Muscle of leg (tissue), 3 donors: ENCODE measurements at regions not wholly inside any gene's neighbourhood (a gene's known extent, or its start where the extent isn't known, plus 50 kb on each side); places are given as distances from the start of the nearest gene placed in this dataset.

Experiments
- DNase-seq: peaks from one replicate; pipeline ENCODE4 v3.0.0; 2013
- H3K27ac ChIP-seq: one replicate; pipeline ENCODE4 v1.5.1; 2013; ENCODE audit warnings: mild to moderate bottlenecking, low read length, control low read depth
- H3K27me3 ChIP-seq: one replicate; pipeline ENCODE4 v1.6.1; 2013; ENCODE audit warnings: low read length; ENCODE audit not compliant: control insufficient read depth, insufficient read depth
- H3K36me3 ChIP-seq: one replicate; pipeline ENCODE4 v1.6.1; 2013; ENCODE audit warnings: low read length; ENCODE audit not compliant: control insufficient read depth, insufficient read depth
- H3K4me1 ChIP-seq: one replicate; pipeline ENCODE4 v1.6.1; 2013; ENCODE audit warnings: low read length; ENCODE audit not compliant: control insufficient read depth, insufficient read depth
- H3K4me3 ChIP-seq: one replicate; pipeline ENCODE4 v1.5.1; 2013; ENCODE audit warnings: low read length, control low read depth
- H3K9me3 ChIP-seq: replicated peaks from 2 replicates; pipeline ENCODE4 v1.6.1; 2013; ENCODE audit warnings: low read depth, low read length; ENCODE audit not compliant: control insufficient read depth
- WGBS: methylation state at CpG from one replicate; pipeline ENCODE4 v1.1.5; 2013; ENCODE audit warnings: missing lambda C conversion rate; ENCODE audit not compliant: insufficient coverage; 5-methylcytosine and 5-hydroxymethylcytosine counted together

DNA sequence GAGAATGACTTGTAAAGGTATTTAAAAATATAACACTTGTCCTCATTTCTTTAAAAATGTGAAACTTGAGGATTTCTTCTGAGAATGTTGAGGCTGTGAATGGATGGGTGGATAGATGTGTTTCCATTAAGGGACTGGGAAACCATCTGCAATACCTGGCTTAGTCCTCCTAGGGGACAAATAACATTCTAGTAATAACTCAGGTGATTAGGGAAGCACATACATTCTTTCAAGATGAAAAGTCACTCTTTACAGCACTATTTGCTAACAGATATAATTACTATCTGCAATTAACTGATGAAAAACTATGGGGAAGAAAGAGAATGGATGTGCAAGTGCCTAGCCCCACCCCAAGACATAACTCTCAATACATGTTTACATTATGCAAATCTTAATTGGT lies 542.3 kb downstream of the CD83 start:
- H3K9me3 ChIP-seq: no peaks in the 10 kb centered on the region
- peaks cover 4% of the 10 kb centered on the region for H3K4me1 ChIP-seq
- H3K36me3 ChIP-seq: no peaks in the 10 kb centered on the region
- H3K4me3 ChIP-seq: no peak overlapping the region
- no peak overlapping the region for H3K27ac ChIP-seq
- peaks cover 8% of the 10 kb centered on the region for H3K27me3 ChIP-seq
- DNase-seq: no peak

DNA sequence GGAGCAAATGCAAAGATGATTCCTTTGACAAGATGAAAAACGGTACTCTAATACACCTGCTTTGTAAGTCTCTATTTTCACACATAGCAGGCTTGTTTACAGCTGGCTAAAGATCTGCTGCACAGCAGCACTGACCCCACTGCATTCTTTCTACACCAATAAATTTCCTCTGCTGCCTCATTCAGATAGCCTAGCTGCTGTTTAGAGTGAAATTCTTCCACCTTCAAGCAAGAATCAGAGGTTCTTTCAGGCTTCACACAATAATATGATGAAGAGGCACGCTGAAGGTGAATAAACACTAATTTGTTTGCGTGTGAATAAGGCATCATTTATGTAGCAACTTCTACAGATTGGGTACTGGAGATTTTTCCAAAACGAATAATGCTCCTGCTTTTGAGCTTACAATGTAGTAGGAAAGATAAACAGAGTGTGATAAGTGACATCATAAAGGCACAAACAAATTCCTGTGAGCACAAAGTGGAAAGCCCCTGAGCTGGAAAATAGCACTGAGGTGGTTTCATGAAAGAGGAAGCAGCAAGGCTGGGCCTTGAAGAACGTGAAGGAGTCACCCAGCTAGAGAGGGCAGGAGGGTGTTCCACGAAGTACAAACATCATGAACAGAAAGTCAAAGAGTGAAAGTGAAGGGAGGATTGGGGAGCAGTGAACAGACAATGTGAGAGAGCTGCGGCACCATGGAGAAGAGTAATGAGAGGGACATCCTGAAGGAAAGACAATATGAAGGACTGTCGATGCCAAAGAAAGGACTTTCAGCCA lies 543.4 kb downstream of the CD83 start:
- Histone ChIP-seq H3K27me3 (peaks cover 8% of the 10 kb centered on the region), H3K4me3 (no peak overlapping the region), H3K9me3 (no peaks in the 10 kb centered on the region), H3K36me3 (no peaks in the 10 kb centered on the region), H3K27ac (no peak overlapping the region), H3K4me1 (peaks cover 3% of the 10 kb centered on the region)
- no peak for DNase-seq
- 57% methylated on average over 6 of the region's 8 CpGs for WGBS

DNA sequence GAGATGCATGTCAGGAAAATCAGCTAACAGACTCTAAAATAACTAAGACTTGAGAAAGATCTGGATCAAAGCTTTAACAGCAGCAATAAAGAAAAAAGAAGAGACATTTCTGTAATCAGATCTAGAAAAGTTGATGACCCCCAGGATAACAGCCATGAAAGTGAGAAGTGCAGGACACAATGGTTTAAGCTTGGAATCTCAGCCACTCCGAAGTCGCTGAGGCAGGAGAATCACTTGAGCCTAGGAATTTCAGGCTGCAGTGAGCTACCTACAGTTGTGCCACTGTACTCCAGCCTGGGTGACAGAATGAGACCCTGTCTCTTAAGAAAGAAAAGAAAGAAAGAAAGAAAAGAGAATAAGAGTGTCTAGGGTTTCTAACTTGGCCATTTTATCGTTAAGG lies 544.1 kb downstream of the CD83 start:
- H3K27ac ChIP-seq: no peak overlapping the region
- peaks cover 8% of the 10 kb centered on the region for H3K27me3 ChIP-seq
- peaks cover 3% of the 10 kb centered on the region for H3K4me1 ChIP-seq
- DNase-seq: no peak
- H3K36me3 ChIP-seq: no peaks in the 10 kb centered on the region
- H3K9me3 ChIP-seq: no peaks in the 10 kb centered on the region
- no peak overlapping the region for H3K4me3 ChIP-seq
- 85% methylated on average over 2 of the region's 3 CpGs for WGBS

DNA sequence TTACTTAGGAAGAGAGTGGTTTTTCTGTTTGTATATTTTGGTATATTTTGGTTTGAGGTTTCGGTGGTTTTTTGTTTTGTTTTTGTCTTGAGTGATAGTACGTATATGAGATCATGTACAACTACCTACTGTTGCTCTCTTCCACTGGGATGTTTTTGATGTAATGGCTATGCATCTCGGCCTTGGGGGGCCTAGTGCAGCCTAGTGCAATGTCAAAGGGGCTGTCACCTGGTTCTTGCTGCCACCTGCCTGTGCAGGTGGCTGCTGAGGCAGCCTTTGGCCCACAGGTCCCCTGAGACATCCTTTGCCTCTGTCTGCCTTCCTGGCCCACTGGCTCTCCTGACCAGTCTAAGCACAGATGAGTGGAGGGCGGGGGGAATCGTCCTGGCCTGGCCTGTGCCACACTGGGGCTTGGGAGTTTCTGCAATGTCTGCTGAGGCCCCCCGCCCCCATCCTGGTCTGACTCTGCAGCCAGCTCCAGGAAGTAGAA lies 546.6 kb downstream of the CD83 start:
- 57% methylated on average over 3 of the region's 6 CpGs for WGBS
- Histone ChIP-seq H3K4me1 (peaks cover 3% of the 10 kb centered on the region), H3K4me3 (no peak overlapping the region), H3K27me3 (peaks cover 5% of the 10 kb centered on the region), H3K36me3 (no peaks in the 10 kb centered on the region), H3K27ac (no peak overlapping the region), H3K9me3 (no peaks in the 10 kb centered on the region)
- DNase-seq: no peak

DNA sequence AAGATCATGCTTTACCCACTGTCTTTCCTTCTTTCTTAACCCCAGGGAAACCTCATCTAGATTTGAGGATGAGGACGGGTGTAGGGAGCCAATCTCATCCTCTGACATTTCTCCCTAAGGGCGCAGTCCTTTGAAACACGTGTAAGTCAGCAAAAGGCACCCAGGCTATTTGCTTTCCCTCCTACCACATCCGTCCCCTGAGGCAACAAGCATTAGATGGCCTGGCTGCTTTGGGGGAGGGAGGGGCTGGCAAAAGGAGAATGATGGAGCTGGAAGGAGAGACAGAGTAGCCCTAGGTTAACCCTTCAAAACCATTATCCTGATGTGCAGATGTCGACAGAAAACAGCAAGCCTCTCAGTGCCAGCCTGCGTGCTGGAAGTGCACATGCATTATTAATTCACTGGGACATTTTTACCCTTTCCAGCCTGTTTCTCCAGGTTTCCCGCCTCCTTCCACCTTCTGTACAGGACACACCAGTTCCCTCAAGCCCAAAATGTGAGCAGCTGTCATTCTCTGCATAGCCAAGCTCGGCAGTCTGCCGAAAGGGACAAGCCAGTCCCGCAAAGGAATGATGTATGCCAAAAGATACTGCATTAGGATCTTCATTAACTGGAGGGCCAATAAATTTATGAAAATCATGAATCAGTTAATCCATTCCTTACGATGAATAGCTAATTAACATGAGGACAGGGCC lies 547.2 kb downstream of the CD83 start:
- no peak overlapping the region for H3K27ac ChIP-seq
- 60% methylated on average over 3 of the region's 11 CpGs for WGBS
- no peak for DNase-seq
- peaks cover 5% of the 10 kb centered on the region for H3K27me3 ChIP-seq
- H3K36me3 ChIP-seq: no peaks in the 10 kb centered on the region
- H3K4me3 ChIP-seq: no peak overlapping the region
- no peaks in the 10 kb centered on the region for H3K9me3 ChIP-seq
- peaks cover 3% of the 10 kb centered on the region for H3K4me1 ChIP-seq

DNA sequence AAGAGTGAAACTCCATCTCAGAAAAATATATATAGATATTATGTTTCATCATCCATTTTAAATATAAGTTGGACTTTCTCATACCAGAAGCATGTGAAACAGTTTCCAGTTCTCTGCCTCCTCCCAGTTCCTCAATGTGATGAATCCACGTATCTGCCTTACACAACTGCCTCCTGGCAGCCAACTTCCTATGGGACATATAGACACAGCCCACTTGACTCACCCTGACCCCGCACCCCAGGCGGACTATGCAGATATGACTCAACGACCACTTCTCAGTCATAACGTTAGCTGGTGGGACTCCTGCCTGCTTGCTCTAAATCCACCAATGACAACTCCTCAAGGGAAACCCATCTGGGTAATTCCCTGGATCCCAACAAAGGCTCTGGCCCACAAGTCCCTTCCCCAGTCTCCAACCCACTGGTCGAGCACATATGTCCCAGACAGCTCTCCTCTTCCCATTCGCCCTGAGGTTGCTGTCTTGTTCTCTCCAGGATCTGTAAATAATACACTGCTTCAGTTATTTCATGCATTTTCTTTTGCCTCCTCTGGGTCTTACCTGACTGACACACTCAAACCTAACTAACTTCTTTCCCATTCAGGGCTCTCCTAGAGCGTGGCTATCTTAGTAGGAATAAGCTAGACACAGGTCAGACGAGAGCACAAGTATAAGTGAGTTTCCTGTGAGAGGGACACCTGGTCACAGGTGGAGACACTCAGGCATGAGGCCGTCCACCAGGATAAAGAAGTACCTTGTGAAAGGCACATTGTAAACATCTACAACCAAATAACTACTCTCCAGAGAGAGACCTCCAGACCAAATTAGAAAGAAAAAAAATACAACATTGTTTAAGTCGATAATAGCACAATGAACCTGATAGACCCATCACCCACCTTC lies 548.5 kb downstream of the CD83 start:
- no peaks in the 10 kb centered on the region for H3K9me3 ChIP-seq
- WGBS: 67% methylated on average over 7 of the region's 11 CpGs
- peaks cover 5% of the 10 kb centered on the region for H3K4me1 ChIP-seq
- H3K27me3 ChIP-seq: peaks cover 8% of the 10 kb centered on the region
- no peak overlapping the region for H3K4me3 ChIP-seq
- H3K36me3 ChIP-seq: no peaks in the 10 kb centered on the region
- no peak overlapping the region for H3K27ac ChIP-seq
- DNase-seq: peak; percentile 59

DNA sequence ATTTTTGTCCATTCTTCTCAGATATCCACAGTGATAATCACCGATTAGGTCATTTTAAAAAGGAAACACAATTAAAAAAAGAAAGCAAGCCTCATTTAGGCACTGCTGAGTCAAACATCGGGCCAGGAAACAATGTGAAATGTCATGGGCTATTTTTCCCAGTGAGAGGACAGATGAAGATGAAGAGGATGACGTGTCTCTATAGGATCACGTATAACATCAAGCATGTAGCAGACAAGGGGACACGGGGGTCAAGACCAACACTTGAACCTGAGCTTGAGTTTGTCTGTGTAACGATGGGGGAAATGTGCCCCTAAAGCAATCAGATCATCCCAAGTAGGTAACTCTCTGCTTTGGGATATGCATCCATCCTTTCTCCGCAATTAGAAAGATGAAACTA lies 553.2 kb downstream of the CD83 start:
- WGBS: 85% methylated on average over 6 of the region's 7 CpGs
- H3K27me3 ChIP-seq: peaks cover 3% of the 10 kb centered on the region
- H3K4me3 ChIP-seq: no peak overlapping the region
- no peaks in the 10 kb centered on the region for H3K9me3 ChIP-seq
- no peaks in the 10 kb centered on the region for H3K36me3 ChIP-seq
- no peak overlapping the region for H3K27ac ChIP-seq
- peaks cover 10% of the 10 kb centered on the region for H3K4me1 ChIP-seq
- no peak for DNase-seq

DNA sequence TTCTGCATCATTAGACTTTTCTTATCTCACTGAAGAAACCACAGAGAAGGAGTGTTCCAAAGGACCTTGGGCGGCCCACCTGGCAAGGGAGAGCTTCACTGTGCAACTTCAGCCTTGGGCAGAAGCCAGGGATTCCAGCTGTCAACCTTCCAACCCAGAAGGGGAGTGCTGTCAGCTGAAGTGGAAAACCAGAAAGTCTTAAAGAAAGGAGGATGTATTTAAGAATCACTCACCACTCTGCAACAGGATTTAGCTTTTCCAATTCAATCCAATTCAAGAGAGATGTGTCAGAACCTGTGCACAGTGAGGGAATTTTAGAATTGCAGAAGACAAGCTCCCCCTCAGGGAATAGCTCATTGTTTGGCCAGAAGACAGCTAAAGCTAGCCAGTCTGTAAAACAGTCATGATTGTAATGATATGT lies 553.7 kb downstream of the CD83 start:
- WGBS: 0% methylated on average over 1 of the region's 1 CpG
- no peaks in the 10 kb centered on the region for H3K9me3 ChIP-seq
- peaks cover 3% of the 10 kb centered on the region for H3K27me3 ChIP-seq
- peak; percentile 80 for DNase-seq
- H3K4me1 ChIP-seq: peaks cover 10% of the 10 kb centered on the region
- no peak overlapping the region for H3K27ac ChIP-seq
- no peaks in the 10 kb centered on the region for H3K36me3 ChIP-seq
- H3K4me3 ChIP-seq: no peak overlapping the region

DNA sequence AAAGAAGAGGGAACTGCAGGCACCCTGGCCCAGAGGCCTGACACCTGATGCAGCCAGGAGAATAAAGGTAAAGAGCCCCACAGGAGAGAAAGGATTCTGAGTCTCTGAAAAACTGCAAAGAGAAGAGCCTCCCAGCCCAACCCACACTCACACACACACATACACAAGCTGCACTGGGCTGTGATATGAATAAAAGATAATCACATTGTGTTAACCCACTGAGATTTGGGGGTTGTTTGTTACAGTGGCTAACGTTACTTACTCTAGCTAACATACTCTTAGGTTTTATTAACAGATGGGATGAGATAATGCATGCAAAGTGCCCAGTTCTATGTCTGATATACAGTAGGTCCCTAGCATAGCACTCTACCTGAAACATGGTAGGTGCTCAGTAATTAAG lies 554.4 kb downstream of the CD83 start:
- WGBS: no CpG with 5 or more reads among the region's 1 CpG
- no peak overlapping the region for H3K27ac ChIP-seq
- H3K4me3 ChIP-seq: no peak overlapping the region
- no peaks in the 10 kb centered on the region for H3K36me3 ChIP-seq
- H3K4me1 ChIP-seq: peaks cover 10% of the 10 kb centered on the region
- no peak for DNase-seq
- H3K27me3 ChIP-seq: peaks cover 3% of the 10 kb centered on the region
- H3K9me3 ChIP-seq: no peaks in the 10 kb centered on the region

DNA sequence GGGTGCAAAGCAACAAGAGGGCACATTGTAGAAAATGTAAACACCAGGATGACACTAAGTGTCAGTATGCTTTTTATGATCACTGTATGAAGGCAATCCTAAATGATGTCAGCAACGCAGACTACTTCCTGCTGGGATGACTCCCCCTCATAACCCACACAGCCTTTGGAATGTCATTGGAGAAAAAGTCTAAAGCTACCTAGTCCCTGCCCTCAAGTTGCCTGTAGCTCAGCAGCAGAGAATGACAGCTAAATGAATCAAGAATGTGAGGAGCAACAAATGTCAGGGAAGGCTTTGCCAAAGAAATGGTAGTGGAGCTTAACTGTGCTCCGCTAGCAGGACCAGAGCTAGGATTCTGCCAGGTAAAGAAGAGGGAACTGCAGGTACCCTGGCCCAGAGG lies 555.6 kb downstream of the CD83 start:
- WGBS: 100% methylated on average over 1 of the region's 2 CpGs

More for the DNA sequence above, 555.6 kb downstream of the CD83 start:
- H3K27me3 ChIP-seq: peaks cover 3% of the 10 kb centered on the region
- H3K36me3 ChIP-seq: no peaks in the 10 kb centered on the region
- H3K4me3 ChIP-seq: no peak overlapping the region
- no peaks in the 10 kb centered on the region for H3K9me3 ChIP-seq
- DNase-seq: no peak
- H3K4me1 ChIP-seq: peaks cover 10% of the 10 kb centered on the region
- no peak overlapping the region for H3K27ac ChIP-seq
